CD14-positive monocyte (primary cell): ENCODE measurements at regions not wholly inside any gene's neighbourhood (a gene's known extent, or its start where the extent isn't known, plus 50 kb on each side); places are given as distances from the start of the nearest gene placed in this dataset.

Source experiments
- DNase-seq, 3 donors: peaks; one replicate each; pipeline ENCODE4 v3.0.0-alpha.2; 2011 to 2022
- H2AFZ ChIP-seq: 2 replicates; pipeline ENCODE4 v1.6.0; 2012; ENCODE audit warnings: mild to moderate bottlenecking, low read depth, low read length, inconsistent platforms; ENCODE audit not compliant: insufficient read depth, poor library complexity, severe bottlenecking
- H3K27ac ChIP-seq, 2 donors: 1 replicate in 1 of 2; 2 replicates in 1 of 2; pipeline ENCODE4 v1.5.1; 2012 to 2013; ENCODE audit warnings: low read length in 2 of 2, control low read depth in 1 of 2, inconsistent platforms in 1 of 2, low read depth in 1 of 2, mild to moderate bottlenecking in 1 of 2
- H3K27me3 ChIP-seq, 2 donors: one replicate each; pipeline versions ENCODE4 v1.6.0 to v1.6.1; 2011 to 2013; ENCODE audit warnings: low read length in 2 of 2; ENCODE audit not compliant: control insufficient read depth in 2 of 2, insufficient read depth in 2 of 2
- H3K36me3 ChIP-seq, 2 donors: replicated peaks in 1 of 2; 1 replicate in 1 of 2; 2 replicates in 1 of 2; pipeline versions ENCODE4 v1.5.1 to v1.6.1; 2012 to 2013; ENCODE audit warnings: low read length in 2 of 2, control low read depth in 1 of 2, inconsistent platforms in 1 of 2, mild to moderate bottlenecking in 1 of 2; ENCODE audit not compliant: insufficient read depth in 2 of 2, control insufficient read depth in 1 of 2
- H3K4me1 ChIP-seq, 2 donors: 1 replicate in 1 of 2; 2 replicates in 1 of 2; pipeline versions ENCODE4 v1.5.1 to v1.6.1; 2012 to 2013; ENCODE audit warnings: low read length in 2 of 2, control low read depth in 1 of 2, inconsistent platforms in 1 of 2, mild to moderate bottlenecking in 1 of 2, moderate library complexity in 1 of 2; ENCODE audit not compliant: insufficient read depth in 2 of 2, control insufficient read depth in 1 of 2
- H3K4me2 ChIP-seq: replicated peaks from 2 replicates; pipeline ENCODE3; 2012; ENCODE audit warnings: low read length, moderate library complexity, mild to moderate bottlenecking; ENCODE audit not compliant: poor library complexity, severe bottlenecking; ENCODE audit errors: extremely low read depth
- H3K4me3 ChIP-seq, 3 experiments: fragments of 200-600 bp in 1 of 3; sonication (generic) in 1 of 3; replicated peaks in 1 of 3; 1 replicate in 2 of 3; 2 replicates in 1 of 3; pipeline ENCODE4 v1.5.1; 2011 to 2013; ENCODE audit warnings: low read length in 3 of 3, mild to moderate bottlenecking in 3 of 3, control low read depth in 2 of 3, low read depth in 2 of 3, inconsistent platforms in 1 of 3, moderate library complexity in 1 of 3
- H3K79me2 ChIP-seq: 2 replicates; pipeline ENCODE4 v1.6.0; 2012; ENCODE audit warnings: mild to moderate bottlenecking, control low read depth, inconsistent platforms, low read length, moderate library complexity; ENCODE audit not compliant: insufficient read depth
- H3K9ac ChIP-seq: 2 replicates; pipeline ENCODE4 v1.6.0; 2017; ENCODE audit warnings: low read length, mild to moderate bottlenecking; ENCODE audit not compliant: insufficient read depth, poor library complexity, severe bottlenecking
- H3K9me3 ChIP-seq, 2 donors: replicated peaks in 1 of 2; 1 replicate in 1 of 2; 2 replicates in 1 of 2; pipeline versions ENCODE4 v1.5.1 to v1.6.1; 2012 to 2013; ENCODE audit warnings: low read length in 2 of 2, control low read depth in 1 of 2; ENCODE audit not compliant: control insufficient read depth in 1 of 2, insufficient read depth in 1 of 2
- H4K20me1 ChIP-seq: 2 replicates; pipeline ENCODE4 v1.6.0; 2012; ENCODE audit warnings: mild to moderate bottlenecking, low read length, control low read depth, moderate library complexity; ENCODE audit not compliant: insufficient read depth
- H3K27ac Mint-ChIP-seq, 7 donors: one replicate each; pipeline ENCODE4 v1.8.0; 2020; ENCODE audit warnings: mild to moderate bottlenecking in 7 of 7, mixed read lengths in 7 of 7, moderate library complexity in 6 of 7, inconsistent platforms in 2 of 7
- H3K27me3 Mint-ChIP-seq, 3 donors: one replicate each; pipeline ENCODE4 v1.8.0; 2021 to 2022; ENCODE audit warnings: low read depth in 3 of 3, mild to moderate bottlenecking in 3 of 3, mixed read lengths in 3 of 3, moderate library complexity in 3 of 3, inconsistent platforms in 1 of 3
- H3K36me3 Mint-ChIP-seq, 2 donors: one replicate each; pipeline ENCODE4 v1.8.0; 2020; ENCODE audit warnings: mixed read lengths in 2 of 2, inconsistent platforms in 1 of 2, mild to moderate bottlenecking in 1 of 2
- H3K4me1 Mint-ChIP-seq: one replicate; pipeline ENCODE4 v1.8.0; 2020; ENCODE audit warnings: mild to moderate bottlenecking, mixed read lengths
- H3K4me3 Mint-ChIP-seq, 2 donors: one replicate each; pipeline ENCODE4 v1.8.0; 2020; ENCODE audit warnings: mild to moderate bottlenecking in 2 of 2, mixed read lengths in 2 of 2, moderate library complexity in 1 of 2
- H3K9me3 Mint-ChIP-seq, 7 donors: one replicate each; pipeline ENCODE4 v1.8.0; 2020 to 2022; ENCODE audit warnings: mixed read lengths in 7 of 7, mild to moderate bottlenecking in 6 of 7, moderate library complexity in 6 of 7, inconsistent platforms in 2 of 7
- CTCF ChIP-seq: fragments of 200-600 bp; IDR thresholded peaks from one replicate; pipeline ENCODE4 v1.8.0; 2022; ENCODE audit warnings: antibody characterized with exemption, mild to moderate bottlenecking
- WGBS: methylation state at CpG from one replicate; pipeline ENCODE4 v1.1.5; 2013; ENCODE audit warnings: missing lambda C conversion rate; ENCODE audit not compliant: insufficient coverage; 5-methylcytosine and 5-hydroxymethylcytosine counted together
- intact Hi-C, 2 donors: fragments of 100-400 bp; cut with micrococcal nuclease; formaldehyde crosslinking; loops; one replicate each; pipeline versions ENCODE4 v1.15.0 to v1.15.1; 2023

- no peak for DNase-seq
- Histone ChIP-seq H3K4me1 (no peaks in the 10 kb centered on the region), H3K4me3 (no peak overlapping the region), H3K36me3 (no peaks in the 10 kb centered on the region), H4K20me1 (no peaks in the 10 kb centered on the region), H3K79me2 (no peaks in the 10 kb centered on the region), H3K9me3 (no peaks in the 10 kb centered on the region), H2AFZ (no peak overlapping the region), H3K9ac (no peak overlapping the region), H3K4me2 (no peak overlapping the region), H3K27ac (no peak overlapping the region), H3K27me3 (no peaks in the 10 kb centered on the region)
- Mint-ChIP-seq H3K36me3 (no peaks in the 10 kb centered on the region), H3K4me3 (no peak overlapping the region), H3K27ac (no peak overlapping the region), H3K4me1 (no peaks in the 10 kb centered on the region), H3K9me3 (no peaks in the 10 kb centered on the region), H3K27me3 (peaks cover 0 to 1% (median 0%) of the 10 kb centered on the region in 3 donors)
- WGBS = 94% methylated on average over 3 of the region's 4 CpGs
- no peak for TF ChIP-seq CTCF
- intact Hi-C loops = no loop called here
These were observed 104.6 kb upstream of the MAN2A1 start for GRCh38 chr5:109584986-109585599.

GRCh38 chr5:109580225-109580624 lies 109.5 kb upstream of the MAN2A1 start:
- Histone ChIP-seq H3K4me2 (no peak overlapping the region), H3K9ac (no peak overlapping the region), H3K4me1 (no peaks in the 10 kb centered on the region), H2AFZ (no peak overlapping the region), H3K79me2 (no peaks in the 10 kb centered on the region), H3K9me3 (peaks cover 0 to 3% of the 10 kb centered on the region in 2 donors), H4K20me1 (no peaks in the 10 kb centered on the region), H3K27ac (no peak overlapping the region), H3K27me3 (no peaks in the 10 kb centered on the region), H3K36me3 (no peaks in the 10 kb centered on the region), H3K4me3 (no peak overlapping the region)
- intact Hi-C loops = no loop called here
- H3K4me3 Mint-ChIP-seq = no peak overlapping the region
- no peak overlapping the region for H3K27ac Mint-ChIP-seq
- WGBS = 100% methylated on average over 1 of the region's 3 CpGs
- TF ChIP-seq CTCF = no peak
- no peaks in the 10 kb centered on the region for H3K4me1 Mint-ChIP-seq
- H3K9me3 Mint-ChIP-seq = peaks cover 0 to 2% (median 0%) of the 10 kb centered on the region in 7 donors
- H3K36me3 Mint-ChIP-seq = no peaks in the 10 kb centered on the region
- H3K27me3 Mint-ChIP-seq = peaks cover 0 to 1% (median 1%) of the 10 kb centered on the region in 3 donors
- DNase-seq = no peak
